ENCODE measurements at regions not wholly inside any gene's neighbourhood (a gene's known extent, or its start where the extent isn't known, plus 50 kb on each side); places are given as distances from the start of the nearest gene placed in this dataset.

DNA sequence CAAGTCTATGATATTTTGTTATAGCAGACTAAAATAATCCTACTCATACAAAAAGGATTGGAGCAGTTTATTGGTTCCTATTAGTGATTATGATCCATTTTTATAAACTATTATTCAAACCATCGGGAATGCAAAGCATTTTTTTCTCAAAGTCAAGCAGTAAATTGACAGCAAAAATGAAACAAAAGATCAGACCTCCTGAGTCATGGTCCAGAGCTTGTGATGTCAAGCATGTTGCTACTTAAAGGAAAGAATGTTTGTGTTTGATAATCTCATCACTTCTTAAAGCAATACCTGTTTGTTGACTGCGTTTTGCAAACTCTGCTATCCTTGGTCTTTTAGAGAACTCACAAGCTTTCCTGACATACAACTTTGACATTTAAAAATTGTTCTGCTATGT lies 204.4 kb downstream of the SAMD5 start:
- no peak for DNase-seq
- TF ChIP-seq POLR2A (IDR thresholded peaks at IDR 0.05; ENCODE audit: low read length) (no peak), GATA1 (IDR thresholded peaks at IDR 0.05; ENCODE audit: low read depth, low read length) (no peak)

DNA sequence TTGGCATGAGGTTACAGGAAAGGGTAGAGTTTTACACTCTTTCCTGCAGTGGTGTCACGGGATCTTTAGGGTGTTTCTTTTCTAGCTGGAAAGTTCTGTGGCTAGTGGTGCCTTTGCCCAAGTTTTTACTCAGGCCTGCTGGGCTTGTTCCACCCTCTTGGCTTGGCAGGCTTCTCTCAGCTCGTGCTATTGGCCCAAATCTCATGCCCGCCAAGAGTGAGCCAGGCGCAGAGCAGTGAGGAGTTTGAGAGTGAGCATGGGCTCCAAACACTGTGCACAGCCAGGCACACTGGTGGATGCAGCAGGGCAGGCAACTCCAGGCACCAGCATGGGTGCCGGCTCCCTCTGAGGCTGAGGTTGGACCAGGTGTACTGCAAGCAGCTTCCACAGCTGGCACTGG lies 206.5 kb downstream of the SAMD5 start:
- no peak for DNase-seq
- no peak for TF ChIP-seq POLR2A (IDR thresholded peaks at IDR 0.05; ENCODE audit: low read length)
- TF ChIP-seq GATA1 (IDR thresholded peaks at IDR 0.05; ENCODE audit: low read depth, low read length), result no peak

DNA sequence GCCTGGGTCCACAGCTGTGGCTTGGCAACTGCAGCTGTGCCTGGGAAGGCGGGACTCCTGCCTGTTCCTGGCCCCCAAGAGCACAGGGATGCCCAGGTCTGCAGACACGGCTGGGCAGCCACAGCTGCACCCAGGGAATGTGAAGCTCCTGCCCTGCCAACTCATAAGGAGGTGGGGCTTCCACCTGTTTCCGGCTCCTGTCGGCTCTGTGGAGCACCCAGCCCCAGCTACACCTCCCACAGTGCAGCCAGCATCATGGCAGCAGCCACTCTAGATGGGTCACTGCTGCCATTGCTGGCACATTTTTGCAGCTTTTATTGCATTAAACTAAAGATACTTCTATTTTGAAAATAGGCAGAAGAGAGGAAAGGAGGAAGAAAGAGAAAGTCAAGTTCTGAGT lies 207.9 kb downstream of the SAMD5 start:
- DNase-seq, result no peak

DNA sequence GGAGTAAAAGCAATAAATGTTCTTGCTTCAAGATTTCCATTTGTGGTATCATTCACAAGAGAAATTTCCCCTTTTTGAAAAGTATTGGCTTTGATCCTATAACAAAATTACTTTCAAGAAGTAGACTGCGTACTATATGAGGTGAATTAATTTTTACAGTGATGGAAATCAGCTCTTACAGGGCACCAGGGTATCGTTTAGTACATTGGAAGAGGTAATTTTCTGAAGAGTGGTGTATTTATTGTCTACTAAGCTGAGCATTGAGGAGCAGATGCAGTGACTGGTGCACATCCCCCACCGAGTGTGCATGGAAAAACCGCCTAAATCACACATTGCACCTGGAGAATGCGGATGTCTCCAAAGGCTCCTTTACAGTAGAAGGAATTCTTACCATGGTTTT lies 209.5 kb downstream of the SAMD5 start:
- no peak for DNase-seq
- TF ChIP-seq POLR2A (IDR thresholded peaks at IDR 0.05; ENCODE audit: low read length) (no peak), GATA1 (IDR thresholded peaks at IDR 0.05; ENCODE audit: low read depth, low read length) (no peak)

More for the DNA sequence above, 207.9 kb downstream of the SAMD5 start:
- TF ChIP-seq POLR2A (IDR thresholded peaks at IDR 0.05; ENCODE audit: low read length), result no peak
- TF ChIP-seq GATA1 (IDR thresholded peaks at IDR 0.05; ENCODE audit: low read depth, low read length), result no peak

DNA sequence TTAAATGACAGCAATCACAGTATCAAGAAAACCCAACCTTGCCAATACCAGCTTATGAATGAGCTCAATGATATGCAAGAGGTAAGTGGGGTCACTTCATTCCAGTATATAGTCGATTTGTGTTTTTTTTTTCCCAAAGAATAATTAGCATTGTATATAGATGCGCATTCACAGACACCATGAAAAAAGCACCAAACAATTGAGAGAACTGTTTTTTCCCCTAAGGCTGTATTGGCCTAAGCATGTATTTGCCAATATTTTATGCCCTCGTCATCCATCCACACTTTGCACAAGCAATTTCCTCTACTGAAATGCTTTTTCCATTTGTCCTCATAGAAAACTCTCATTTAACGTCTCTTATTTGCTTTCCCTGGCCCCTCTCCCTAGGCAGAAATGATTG lies 213.7 kb downstream of the SAMD5 start:
- no peak for TF ChIP-seq GATA1 (IDR thresholded peaks at IDR 0.05; ENCODE audit: low read depth, low read length)
- TF ChIP-seq POLR2A (IDR thresholded peaks at IDR 0.05; ENCODE audit: low read length), result no peak
- DNase-seq, result no peak

DNA sequence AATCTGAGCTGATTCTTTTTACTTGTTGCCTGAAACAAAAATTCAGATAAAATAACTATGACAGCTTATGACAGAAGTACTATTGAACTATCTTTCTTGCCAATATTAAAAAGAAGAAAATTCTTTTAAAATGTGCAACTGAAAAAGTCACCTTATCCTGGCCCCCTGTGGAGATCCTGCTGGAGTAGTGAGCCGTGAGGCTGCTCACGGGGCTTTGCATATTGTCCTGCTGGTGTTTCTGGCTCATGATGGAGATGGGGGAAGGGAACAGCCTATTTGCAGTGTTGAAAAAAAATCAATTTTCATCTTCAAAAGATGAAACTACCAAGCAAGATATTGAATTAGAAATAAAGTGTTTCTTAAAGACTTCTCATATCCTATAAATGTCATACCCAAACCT lies 216.0 kb downstream of the SAMD5 start:
- TF ChIP-seq POLR2A (IDR thresholded peaks at IDR 0.05; ENCODE audit: low read length) (no peak), GATA1 (IDR thresholded peaks at IDR 0.05; ENCODE audit: low read depth, low read length) (no peak)
- DNase-seq, result no peak

DNA sequence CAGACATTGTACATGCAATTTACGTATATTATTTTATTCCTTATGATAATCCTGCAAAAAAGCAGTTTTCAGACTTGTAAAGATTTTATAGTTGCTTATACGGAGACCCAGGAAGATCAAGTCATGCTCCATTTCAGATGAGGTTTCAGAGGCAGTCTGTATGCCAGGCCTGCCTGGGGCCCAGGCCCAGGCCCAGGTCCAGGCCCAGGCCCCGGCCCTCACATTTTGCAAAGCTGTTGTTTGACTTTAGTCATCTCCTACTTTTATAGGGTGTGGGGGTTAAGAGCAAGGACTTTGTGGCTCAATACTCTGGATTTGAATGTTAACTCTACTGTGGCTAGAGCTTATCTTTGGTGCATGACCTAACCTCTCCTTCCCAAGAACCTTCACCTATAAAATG lies 217.9 kb downstream of the SAMD5 start:
- no peak for DNase-seq
- TF ChIP-seq GATA1 (IDR thresholded peaks at IDR 0.05; ENCODE audit: low read depth, low read length), result no peak
- TF ChIP-seq POLR2A (IDR thresholded peaks at IDR 0.05; ENCODE audit: low read length), result no peak

DNA sequence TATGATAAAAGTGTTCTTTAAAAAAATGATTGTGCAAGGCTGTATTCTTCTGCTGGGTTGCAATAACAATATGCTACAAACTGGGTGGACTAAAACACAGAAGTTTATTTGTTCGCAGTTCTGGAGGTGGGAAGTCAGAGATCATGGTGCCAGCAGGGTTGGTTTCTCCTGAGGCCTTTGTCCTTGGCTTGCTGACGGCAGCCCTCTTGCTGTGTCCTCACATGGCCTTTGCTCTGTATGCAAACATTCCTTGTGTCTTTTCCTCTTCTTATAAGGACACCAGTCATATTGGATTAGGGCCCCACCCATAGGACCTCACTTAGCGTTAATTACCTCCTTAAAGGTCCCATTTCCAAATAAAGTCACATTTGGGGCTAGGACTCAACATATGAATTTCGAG lies 220.4 kb downstream of the SAMD5 start:
- no peak for TF ChIP-seq POLR2A (IDR thresholded peaks at IDR 0.05; ENCODE audit: low read length)
- no peak for TF ChIP-seq GATA1 (IDR thresholded peaks at IDR 0.05; ENCODE audit: low read depth, low read length)
- no peak for DNase-seq

DNA sequence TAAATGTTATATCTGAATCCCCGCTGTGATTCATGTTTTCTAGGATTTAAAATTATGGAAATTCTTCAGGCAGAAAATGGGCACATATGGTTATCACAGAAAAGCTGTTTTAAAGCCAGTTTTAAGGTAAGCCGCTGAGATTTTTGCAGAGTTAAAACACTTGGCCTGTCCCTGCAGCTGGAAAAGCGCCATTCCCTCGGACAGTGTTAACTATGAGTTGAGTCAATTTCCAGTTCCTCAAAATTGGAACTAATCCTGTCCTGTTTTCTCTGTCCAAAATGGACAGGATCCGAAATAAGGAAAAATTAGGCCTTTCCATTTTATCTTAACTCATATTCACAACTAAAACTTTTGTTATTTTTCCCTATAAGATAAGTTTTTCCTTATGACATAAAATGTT lies 225.2 kb downstream of the SAMD5 start:
- no peak for DNase-seq

DNA sequence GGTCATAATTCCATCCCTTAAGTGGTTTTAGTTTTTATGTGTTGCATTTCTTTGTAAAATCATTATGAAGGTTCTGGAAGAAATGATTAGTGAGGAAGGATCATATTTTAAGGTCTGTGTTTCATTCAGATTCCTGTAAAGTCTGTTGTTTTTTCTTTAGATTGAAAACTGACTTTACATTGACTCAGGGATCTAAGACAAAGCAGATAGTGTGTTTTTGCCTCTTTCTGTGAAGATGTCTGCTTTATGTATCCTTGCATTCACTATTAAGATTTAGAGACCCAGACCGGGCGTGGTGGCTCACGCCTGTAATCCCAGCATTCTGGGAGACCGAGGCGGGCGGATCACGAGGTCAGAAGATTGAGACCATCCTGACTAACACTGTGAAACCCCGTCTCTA lies 225.7 kb downstream of the SAMD5 start:
- TF ChIP-seq POLR2A (IDR thresholded peaks at IDR 0.05; ENCODE audit: low read length) (no peak), GATA1 (IDR thresholded peaks at IDR 0.05; ENCODE audit: low read depth, low read length) (no peak)
- no peak for DNase-seq

More for the DNA sequence above, 225.2 kb downstream of the SAMD5 start:
- TF ChIP-seq POLR2A (IDR thresholded peaks at IDR 0.05; ENCODE audit: low read length) (no peak), GATA1 (IDR thresholded peaks at IDR 0.05; ENCODE audit: low read depth, low read length) (no peak)

DNA sequence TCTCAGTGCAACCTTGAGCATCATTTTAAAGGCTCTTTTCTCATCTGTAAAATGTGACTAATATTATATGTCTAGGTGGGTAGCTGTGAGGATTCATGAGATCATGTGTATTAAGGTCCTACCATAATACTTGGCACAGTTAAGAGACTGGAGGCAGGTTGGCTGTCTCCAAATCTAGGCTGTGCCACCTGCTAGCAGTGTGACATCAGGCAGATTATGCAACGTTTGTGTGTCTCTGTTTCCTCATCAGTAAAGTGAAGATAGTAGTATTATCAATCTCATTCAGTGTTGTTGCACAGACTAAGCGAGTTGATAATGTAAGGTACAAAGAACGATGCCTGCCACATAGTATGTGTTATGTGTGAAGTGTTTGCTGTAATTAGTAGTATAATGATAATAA lies 227.4 kb downstream of the SAMD5 start:
- TF ChIP-seq GATA1 (IDR thresholded peaks at IDR 0.05; ENCODE audit: low read depth, low read length) (no peak), POLR2A (IDR thresholded peaks at IDR 0.05; ENCODE audit: low read length) (no peak)
- DNase-seq, result peak in 1 of 2 experiments; percentile 3

DNA sequence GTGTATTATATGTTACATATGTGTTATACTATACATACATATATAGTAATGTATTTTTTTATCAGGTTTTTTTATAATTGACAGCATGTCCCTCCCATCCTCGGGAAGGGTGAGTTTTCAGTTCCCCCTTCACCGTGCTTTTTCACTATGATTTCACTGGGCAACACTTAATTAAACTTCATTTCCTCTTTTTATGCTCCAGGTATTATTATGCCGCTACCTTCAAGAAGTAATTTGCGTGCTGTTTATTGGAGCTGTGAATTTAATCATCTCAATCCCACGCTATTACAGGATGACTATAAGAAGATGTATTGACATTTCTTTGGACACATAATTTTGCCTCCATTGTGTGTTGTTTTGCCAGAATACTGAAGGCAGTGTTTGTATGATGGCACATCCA lies 228.6 kb downstream of the SAMD5 start:
- DNase-seq, result no peak
- TF ChIP-seq POLR2A (IDR thresholded peaks at IDR 0.05; ENCODE audit: low read length) (no peak), GATA1 (IDR thresholded peaks at IDR 0.05; ENCODE audit: low read depth, low read length) (no peak)

DNA sequence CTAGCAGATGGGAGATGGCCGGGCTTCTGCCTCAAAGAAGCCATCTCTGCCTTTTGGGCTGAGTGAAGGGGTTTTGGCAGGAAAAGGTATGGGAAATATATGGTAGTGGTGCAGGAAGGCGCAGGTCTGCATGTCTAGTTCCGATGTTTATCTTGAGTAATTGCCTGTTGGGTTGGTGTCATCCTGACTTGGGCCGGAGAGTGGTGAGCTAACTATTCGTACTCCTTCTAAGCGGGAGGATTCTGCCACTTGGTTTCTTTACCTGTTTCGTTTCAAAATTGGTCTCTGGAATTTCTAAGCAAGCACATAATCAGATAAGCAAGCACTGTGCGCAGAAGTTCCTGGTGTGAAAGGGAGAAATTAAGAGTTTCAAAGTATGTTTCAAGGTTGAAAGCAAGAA lies 229.6 kb downstream of the SAMD5 start:
- TF ChIP-seq GATA1 (IDR thresholded peaks at IDR 0.05; ENCODE audit: low read depth, low read length) (no peak), POLR2A (IDR thresholded peaks at IDR 0.05; ENCODE audit: low read length) (no peak)
- DNase-seq, result no peak

DNA sequence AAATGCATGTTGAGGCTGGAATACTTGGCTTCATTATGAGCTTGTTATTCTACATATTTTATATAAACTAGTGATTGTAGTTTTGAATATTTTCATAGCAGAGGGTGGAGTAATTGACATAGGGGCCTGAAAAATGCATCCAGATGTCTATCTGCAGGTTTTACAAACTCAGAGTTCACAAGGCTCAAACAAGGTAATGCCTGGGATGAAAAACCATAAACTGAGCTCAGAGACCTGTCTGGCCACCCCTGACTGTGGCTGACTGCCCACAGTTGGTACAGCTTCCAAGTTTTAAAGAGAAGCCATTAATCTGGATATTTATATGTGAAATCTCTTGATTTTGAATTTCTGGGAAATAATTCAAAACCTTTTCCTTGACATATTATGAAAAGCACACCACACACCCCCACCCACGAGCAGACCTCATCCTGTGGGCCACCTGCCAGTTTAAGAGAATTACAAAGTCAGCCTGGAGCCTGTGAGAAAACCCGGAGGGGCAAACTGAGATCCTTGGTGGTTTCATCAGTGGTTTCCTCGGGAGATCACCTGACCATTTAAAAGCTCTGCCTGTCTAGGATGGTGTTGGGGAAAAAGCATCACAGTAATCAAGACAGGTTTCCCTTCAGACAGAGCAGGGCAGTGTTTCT lies 230.1 kb downstream of the SAMD5 start:
- DNase-seq, result no peak
- TF ChIP-seq GATA1 (IDR thresholded peaks at IDR 0.05; ENCODE audit: low read depth, low read length) (no peak), POLR2A (IDR thresholded peaks at IDR 0.05; ENCODE audit: low read length) (no peak)

DNA sequence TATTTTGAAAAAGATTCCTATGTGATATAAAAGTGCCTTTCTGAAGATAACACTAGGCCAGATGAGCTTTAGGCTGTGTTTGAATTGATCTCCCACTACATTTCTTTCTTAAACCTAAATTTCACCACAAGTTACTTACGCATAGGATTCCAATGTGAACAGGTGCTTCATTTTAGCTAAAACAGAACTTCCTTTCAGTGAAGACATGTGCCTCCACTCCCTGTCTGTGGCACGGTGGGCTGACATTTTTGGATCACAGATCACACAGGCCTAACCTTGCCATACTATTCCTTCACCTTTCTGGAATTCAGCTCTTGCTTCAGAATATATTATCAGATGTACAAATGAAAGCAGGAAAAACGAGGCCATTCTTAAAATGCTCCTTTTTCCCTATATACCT lies 231.8 kb downstream of the SAMD5 start:
- DNase-seq, result no peak
- TF ChIP-seq GATA1 (IDR thresholded peaks at IDR 0.05; ENCODE audit: low read depth, low read length) (no peak), POLR2A (IDR thresholded peaks at IDR 0.05; ENCODE audit: low read length) (no peak)

DNA sequence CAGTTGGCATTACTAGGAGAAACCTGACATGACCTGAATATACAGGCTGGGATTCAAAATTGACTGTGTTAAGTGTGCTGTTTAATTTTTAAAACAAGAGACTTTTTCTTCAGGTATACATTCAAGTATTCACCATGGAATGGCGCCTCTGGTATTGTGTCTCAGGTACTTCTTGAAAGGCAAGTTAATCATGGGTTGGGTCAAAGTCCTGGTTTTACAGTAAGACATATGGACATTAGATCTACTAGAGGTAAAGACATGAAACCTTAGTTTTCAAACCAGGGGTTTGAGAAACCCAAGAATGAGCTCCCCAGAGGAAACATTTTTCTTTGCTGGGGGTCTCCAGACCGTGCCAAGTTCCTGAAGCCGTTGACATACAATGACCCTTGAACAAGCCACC lies 232.4 kb downstream of the SAMD5 start:
- no peak for TF ChIP-seq POLR2A (IDR thresholded peaks at IDR 0.05; ENCODE audit: low read length)
- no peak for TF ChIP-seq GATA1 (IDR thresholded peaks at IDR 0.05; ENCODE audit: low read depth, low read length)
- no peak for DNase-seq
